ENCODE measurements at regions not wholly inside any gene's neighbourhood (a gene's known extent, or its start where the extent isn't known, plus 50 kb on each side); places are given as distances from the start of the nearest gene placed in this dataset.

GRCh38 chr4:167419468-167420140 is 185.3 kb upstream of the SPOCK3 start:
- Histone ChIP-seq H3K9me3 (ENCODE audit: control insufficient read depth, low read depth, low read length) (no peaks in the 10 kb centered on the region), H3K9ac (ENCODE audit: control insufficient read depth, extremely low read depth, insufficient read depth, low read length) (no peak overlapping the region), H3K36me3 (ENCODE audit: control insufficient read depth in 2 of 2, extremely low read depth in 1 of 2, insufficient read depth in 2 of 2, low read length in 2 of 2) (no peaks in the 10 kb centered on the region), H3K9me1 (ENCODE audit: control insufficient read depth, extremely low read depth, insufficient read depth, low read length) (no peaks in the 10 kb centered on the region), H3K27ac (ENCODE audit: control insufficient read depth, insufficient read depth, low read length) (no peak overlapping the region), H3K4me1 (ENCODE audit: control insufficient read depth, extremely low read depth, insufficient read depth, low read length) (no peaks in the 10 kb centered on the region), H2AFZ (ENCODE audit: control insufficient read depth, low read length) (no peak overlapping the region), H4K20me1 (ENCODE audit: control insufficient read depth, extremely low read depth, insufficient read depth, low read length) (no peaks in the 10 kb centered on the region), H3K79me2 (ENCODE audit: control insufficient read depth, insufficient read depth, low read length) (no peaks in the 10 kb centered on the region), H3K27me3 (ENCODE audit: control insufficient read depth, extremely low read depth, insufficient read depth, low read length) (no peaks in the 10 kb centered on the region), H3K4me3 (ENCODE audit: control insufficient read depth in 2 of 3, extremely low read depth in 1 of 3, insufficient read depth in 2 of 3, low read depth in 1 of 3, low read length in 3 of 3) (no peak overlapping the region), H3K4me2 (ENCODE audit: control insufficient read depth, extremely low read depth, insufficient read depth, low read depth, low read length) (no peak overlapping the region)
- dilution Hi-C loops (cut with MboI; ENCODE audit: extremely low pct_ligation_motif_present, low sequenced_read_pairs): no loop called here
- DNase-seq (ENCODE audit: low read depth, low spot score) (no peak), FAIRE-seq (no peak)
- no peak for TF ChIP-seq CTCF (optimal IDR thresholded peaks at IDR 0.05 in 1 of 3, IDR thresholded peaks at IDR 0.05 in 1 of 3, conservative IDR thresholded peaks at IDR 0.05 in 1 of 3; ENCODE audit: extremely low read depth in 1 of 3, insufficient read depth in 2 of 3, low read length in 3 of 3)
- TF ChIP-seq EZH2 (IDR thresholded peaks at IDR 0.05; ENCODE audit: low read length): no peak

- H3K36me3 ChIP-seq (ENCODE audit: control insufficient read depth in 2 of 2, extremely low read depth in 1 of 2, insufficient read depth in 2 of 2, low read length in 2 of 2): no peaks in the 10 kb centered on the region
- H3K4me2 ChIP-seq (ENCODE audit: control insufficient read depth, extremely low read depth, insufficient read depth, low read depth, low read length): no peak overlapping the region
- no peaks in the 10 kb centered on the region for H3K9me1 ChIP-seq (ENCODE audit: control insufficient read depth, extremely low read depth, insufficient read depth, low read length)
- no peak for TF ChIP-seq CTCF (optimal IDR thresholded peaks at IDR 0.05 in 1 of 3, IDR thresholded peaks at IDR 0.05 in 1 of 3, conservative IDR thresholded peaks at IDR 0.05 in 1 of 3; ENCODE audit: extremely low read depth in 1 of 3, insufficient read depth in 2 of 3, low read length in 3 of 3)
- no peak for TF ChIP-seq EZH2 (IDR thresholded peaks at IDR 0.05; ENCODE audit: low read length)
- no peak overlapping the region for H3K4me3 ChIP-seq (ENCODE audit: control insufficient read depth in 2 of 3, extremely low read depth in 1 of 3, insufficient read depth in 2 of 3, low read depth in 1 of 3, low read length in 3 of 3)
- FAIRE-seq: no peak
- H3K79me2 ChIP-seq (ENCODE audit: control insufficient read depth, insufficient read depth, low read length): no peaks in the 10 kb centered on the region
- no peak overlapping the region for H3K9ac ChIP-seq (ENCODE audit: control insufficient read depth, extremely low read depth, insufficient read depth, low read length)
- H4K20me1 ChIP-seq (ENCODE audit: control insufficient read depth, extremely low read depth, insufficient read depth, low read length): no peaks in the 10 kb centered on the region
- H2AFZ ChIP-seq (ENCODE audit: control insufficient read depth, low read length): no peak overlapping the region
- no peaks in the 10 kb centered on the region for H3K27me3 ChIP-seq (ENCODE audit: control insufficient read depth, extremely low read depth, insufficient read depth, low read length)
- H3K9me3 ChIP-seq (ENCODE audit: control insufficient read depth, low read depth, low read length): peaks cover 5% of the 10 kb centered on the region
- no peaks in the 10 kb centered on the region for H3K4me1 ChIP-seq (ENCODE audit: control insufficient read depth, extremely low read depth, insufficient read depth, low read length)
- dilution Hi-C loops (cut with MboI; ENCODE audit: extremely low pct_ligation_motif_present, low sequenced_read_pairs): no loop called here
- no peak overlapping the region for H3K27ac ChIP-seq (ENCODE audit: control insufficient read depth, insufficient read depth, low read length)
- no peak for DNase-seq (ENCODE audit: low read depth, low spot score)
Measured at GRCh38 chr4:167421201-167421600, 186.9 kb upstream of the SPOCK3 start.

Data from keratinocyte (primary cell).